UCSD-AML1 (cell line): ENCODE measurements at regions not wholly inside any gene's neighbourhood (a gene's known extent, or its start where the extent isn't known, plus 50 kb on each side); places are given as distances from the start of the nearest gene placed in this dataset.
"Not testable (repeated sequence)": the region's sequence is repeated elsewhere in the genome, so short reads cannot be mapped to it uniquely, and the experiment has no call there.

Experiments used
- DNase-seq: peaks from one replicate; lab custom pipeline; 2025; ENCODE audit not compliant: unreplicated experiment; lab: John Stamatoyannopoulos, UW

- DNase-seq, result no peak
Observed at GRCh38 chr3:22660606-22661005, 542.5 kb upstream of the UBE2E2 start.

GRCh38 chr3:22661121-22661700 lies 541.9 kb upstream of the UBE2E2 start:
- DNase-seq, result no peak

- no peak for DNase-seq
Observed at GRCh38 chr3:22665528-22665927, 537.6 kb upstream of the UBE2E2 start.

- no peak for DNase-seq
Observed at GRCh38 chr3:22666736-22667135, 536.4 kb upstream of the UBE2E2 start.

GRCh38 chr3:22671848-22672247 lies 531.3 kb upstream of the UBE2E2 start:
- no peak for DNase-seq

GRCh38 chr3:22684739-22685138 lies 518.4 kb upstream of the UBE2E2 start:
- no peak for DNase-seq

GRCh38 chr3:22685597-22685996 lies 517.5 kb upstream of the UBE2E2 start:
- no peak for DNase-seq

- DNase-seq, result no peak
Observed at GRCh38 chr3:22691407-22691806, 511.7 kb upstream of the UBE2E2 start.

- no peak for DNase-seq
Observed at GRCh38 chr3:22691856-22692628, 511.1 kb upstream of the UBE2E2 start.

- DNase-seq, result no peak
Observed at GRCh38 chr3:22700876-22701275, 502.3 kb upstream of the UBE2E2 start.

- DNase-seq, result no peak
Observed at GRCh38 chr3:22704166-22704565, 499.0 kb upstream of the UBE2E2 start.

- no peak for DNase-seq
Observed at GRCh38 chr3:22704571-22705354, 498.4 kb upstream of the UBE2E2 start.

GRCh38 chr3:22706922-22707321 lies 496.2 kb upstream of the UBE2E2 start:
- DNase-seq, result not testable (repeated sequence)

GRCh38 chr3:22713936-22714335 lies 489.2 kb upstream of the UBE2E2 start:
- DNase-seq, result no peak

GRCh38 chr3:22714749-22715148 lies 488.4 kb upstream of the UBE2E2 start:
- no peak for DNase-seq

GRCh38 chr3:22720596-22720995 lies 482.5 kb upstream of the UBE2E2 start:
- no peak for DNase-seq

- DNase-seq, result no peak
Observed at GRCh38 chr3:22724420-22724819, 478.7 kb upstream of the UBE2E2 start.

GRCh38 chr3:22728406-22728805 lies 474.7 kb upstream of the UBE2E2 start:
- DNase-seq, result no peak

GRCh38 chr3:22729212-22729611 lies 473.9 kb upstream of the UBE2E2 start:
- no peak for DNase-seq

- DNase-seq, result no peak
Observed at GRCh38 chr3:22729981-22730380, 473.1 kb upstream of the UBE2E2 start.

GRCh38 chr3:22730701-22731100 lies 472.4 kb upstream of the UBE2E2 start:
- no peak for DNase-seq

GRCh38 chr3:22731901-22732300 lies 471.2 kb upstream of the UBE2E2 start:
- no peak for DNase-seq
